Fibroblast of skin of scalp (primary cell): ENCODE measurements at regions not wholly inside any gene's neighbourhood (a gene's known extent, or its start where the extent isn't known, plus 50 kb on each side); places are given as distances from the start of the nearest gene placed in this dataset.

ENCODE experiments used
- DNase-seq: peaks from one replicate; pipeline ENCODE4 v3.0.0-alpha.2; 2013

DNA sequence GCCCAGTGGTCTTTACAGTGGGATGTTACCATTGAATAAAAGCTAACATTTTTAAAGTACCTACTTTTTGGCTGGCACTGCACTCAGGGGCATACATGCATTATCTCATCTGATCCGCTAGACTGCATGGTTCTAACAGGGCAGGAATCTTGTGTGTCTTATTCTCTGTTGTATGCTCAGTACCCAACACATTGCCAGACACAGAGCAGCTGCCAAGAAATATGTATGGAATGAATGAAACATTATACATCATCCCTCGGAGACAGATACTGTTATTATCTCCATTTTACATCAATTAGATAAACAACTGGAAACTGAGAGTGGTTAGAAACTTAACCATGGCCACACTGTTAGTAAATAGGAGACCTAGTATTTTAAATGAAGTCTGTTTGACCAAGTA is 74.1 kb upstream of the CDH11 start:
- DNase-seq = peak; percentile 75

DNA sequence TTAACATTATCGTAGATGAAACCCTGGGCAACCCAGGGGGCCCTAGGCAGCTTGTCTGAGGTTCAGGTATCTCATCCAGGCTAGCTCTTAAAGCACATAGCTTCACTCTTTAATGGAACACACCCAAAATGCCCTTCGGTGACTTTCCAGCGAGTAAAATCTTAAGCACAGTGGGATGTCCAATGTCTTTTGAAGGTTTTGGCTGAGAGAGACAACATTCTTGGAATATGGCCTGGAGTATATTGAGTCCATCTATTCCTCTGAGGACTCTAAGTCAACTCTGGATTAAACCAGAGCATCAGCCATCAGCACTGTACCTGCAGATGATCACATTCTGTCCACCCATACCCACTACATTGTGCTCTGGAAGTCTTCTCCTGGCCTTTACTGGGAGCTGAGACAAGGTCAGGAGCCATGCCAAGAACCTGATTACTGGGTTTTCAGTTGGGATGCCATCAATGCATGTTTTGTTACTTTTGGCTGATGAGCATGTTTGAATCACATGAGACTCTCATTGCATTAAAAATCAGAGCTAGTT is 63.4 kb upstream of the CDH11 start:
- DNase-seq = no peak

DNA sequence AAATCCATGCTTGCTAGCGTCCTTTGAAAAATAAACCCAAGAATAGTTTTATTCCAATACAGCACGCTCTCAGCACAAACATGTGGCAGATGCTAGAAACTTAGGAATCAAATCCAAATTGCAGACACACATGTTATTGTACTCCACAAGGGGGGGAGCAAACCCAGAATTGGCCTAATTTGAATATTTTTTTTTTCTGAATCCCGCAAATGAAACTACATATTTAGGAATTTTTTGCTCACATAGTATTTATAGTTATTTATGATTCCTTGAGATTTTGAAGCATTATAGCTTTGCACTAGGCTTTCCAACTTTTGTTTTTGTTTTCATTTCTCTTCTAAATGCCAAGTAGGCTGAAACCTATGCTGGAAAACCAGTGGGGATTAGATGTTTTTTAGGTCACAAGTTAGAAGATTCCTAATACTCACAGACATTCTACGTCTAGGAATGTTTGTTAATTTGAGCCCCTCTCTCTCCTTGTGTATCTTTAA is 59.3 kb upstream of the CDH11 start:
- DNase-seq = peak; percentile 68

DNA sequence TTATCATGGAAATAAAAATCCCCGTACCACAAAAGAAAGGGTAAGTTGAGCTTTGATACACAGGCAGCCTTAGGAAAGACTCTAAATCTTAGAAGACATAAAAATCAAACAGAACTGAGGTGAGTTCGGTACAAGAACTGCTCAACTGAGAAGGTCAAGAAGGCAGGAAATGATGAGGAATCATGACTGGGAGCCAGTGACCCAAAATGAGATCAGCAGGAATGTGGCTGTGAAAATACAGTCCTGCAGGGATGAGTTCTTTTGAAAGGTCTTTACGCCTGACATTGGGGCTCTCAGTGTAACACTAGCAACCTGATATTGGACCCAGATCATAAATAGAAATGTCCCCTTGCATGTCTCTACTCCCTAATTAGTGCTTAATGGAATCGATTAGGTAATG is 56.3 kb upstream of the CDH11 start:
- no peak for DNase-seq

DNA sequence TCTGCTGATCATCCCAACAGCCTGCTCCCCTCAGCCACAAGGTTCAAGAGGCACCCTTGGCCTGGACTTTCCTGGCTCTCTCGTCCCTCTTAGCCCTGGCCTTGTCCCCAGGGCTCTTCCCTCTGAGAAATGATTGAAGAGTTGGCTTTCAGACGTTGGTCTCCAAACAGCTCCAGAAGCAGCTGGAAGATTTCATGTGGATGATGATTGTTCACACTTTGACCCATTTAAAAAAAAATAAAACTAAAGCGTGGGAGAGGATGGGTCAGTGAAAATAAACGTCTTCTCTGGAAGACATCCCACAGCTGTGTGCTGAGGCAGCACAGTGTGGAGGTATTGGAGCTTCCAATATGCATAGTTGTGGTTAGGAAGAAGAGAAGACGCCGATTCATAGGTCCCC is 54.7 kb upstream of the CDH11 start:
- DNase-seq = peak; percentile 85

DNA sequence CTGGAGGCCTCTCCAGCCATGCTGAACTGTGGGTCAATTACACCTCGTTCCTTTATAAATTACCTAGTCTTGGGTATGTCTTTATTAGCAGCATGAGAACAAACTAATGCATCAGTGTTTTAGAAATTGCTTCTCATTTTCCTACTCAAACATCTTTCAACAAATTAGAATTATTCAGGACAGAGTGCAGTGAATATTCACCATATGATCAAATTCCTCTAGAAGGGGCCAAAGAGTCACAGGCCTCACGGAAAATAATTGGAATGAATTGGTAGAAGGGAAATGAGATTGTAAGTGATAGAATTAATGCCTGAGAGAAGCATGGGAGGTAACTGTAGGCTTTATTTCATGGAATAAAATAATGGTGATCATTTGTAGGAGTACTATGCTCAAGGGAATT is 50.5 kb upstream of the CDH11 start:
- DNase-seq = no peak
